Stimulated activated CD4-positive, alpha-beta T cell treated with anti-CD3 and anti-CD28 coated beads, TNF-alpha, amount 100 ng/mL, for 24 hours (primary cell): ENCODE measurements at regions not wholly inside any gene's neighbourhood (a gene's known extent, or its start where the extent isn't known, plus 50 kb on each side); places are given as distances from the start of the nearest gene placed in this dataset.
"Not testable (repeated sequence)": the region's sequence is repeated elsewhere in the genome, so short reads cannot be mapped to it uniquely, and the experiment has no call there.

Experiments used
- DNase-seq, 3 experiments: peaks; one replicate each; pipeline ENCODE4 v3.0.0-alpha.2; 2020; ENCODE audit warnings: low read depth in 3 of 3

DNA sequence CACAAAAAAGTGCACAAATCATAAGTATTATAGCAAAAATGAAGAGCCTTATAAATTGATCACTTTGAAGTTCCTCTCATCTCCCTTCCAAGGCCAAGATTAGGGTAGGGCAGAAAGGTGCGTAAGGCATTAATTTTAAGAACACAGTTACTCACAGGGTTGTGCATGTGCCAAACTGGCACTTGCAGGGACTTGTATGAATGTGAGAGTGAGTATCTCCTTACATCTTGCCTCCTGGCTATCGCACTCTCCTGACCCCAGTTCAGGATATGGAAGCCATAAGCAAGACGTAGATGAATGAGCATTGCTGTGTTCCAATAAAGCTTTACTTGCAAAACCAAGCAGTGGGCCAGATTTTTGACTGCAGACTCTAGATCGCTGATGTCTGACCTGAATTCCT lies 510.1 kb upstream of the AADAT start:
- no peak for DNase-seq

DNA sequence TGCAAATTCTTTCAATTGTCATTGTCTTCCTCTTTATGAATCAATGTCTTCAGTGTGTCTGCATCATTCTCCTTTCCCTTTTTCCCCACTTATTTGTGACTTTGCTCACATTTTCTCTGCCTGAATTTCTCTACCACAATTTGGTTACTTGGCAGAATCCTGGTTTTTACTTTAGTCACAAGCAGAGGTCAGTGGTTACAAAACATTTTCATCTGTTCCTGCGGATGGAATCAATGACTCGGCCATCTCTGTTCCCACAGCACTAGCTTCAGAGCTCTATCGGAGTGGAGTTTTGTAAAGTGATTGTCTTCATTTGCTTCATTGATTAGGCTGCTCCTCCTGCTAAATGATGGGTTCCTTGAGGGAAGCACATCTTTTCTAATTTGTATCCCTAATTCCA lies 501.3 kb upstream of the AADAT start:
- DNase-seq = no peak

DNA sequence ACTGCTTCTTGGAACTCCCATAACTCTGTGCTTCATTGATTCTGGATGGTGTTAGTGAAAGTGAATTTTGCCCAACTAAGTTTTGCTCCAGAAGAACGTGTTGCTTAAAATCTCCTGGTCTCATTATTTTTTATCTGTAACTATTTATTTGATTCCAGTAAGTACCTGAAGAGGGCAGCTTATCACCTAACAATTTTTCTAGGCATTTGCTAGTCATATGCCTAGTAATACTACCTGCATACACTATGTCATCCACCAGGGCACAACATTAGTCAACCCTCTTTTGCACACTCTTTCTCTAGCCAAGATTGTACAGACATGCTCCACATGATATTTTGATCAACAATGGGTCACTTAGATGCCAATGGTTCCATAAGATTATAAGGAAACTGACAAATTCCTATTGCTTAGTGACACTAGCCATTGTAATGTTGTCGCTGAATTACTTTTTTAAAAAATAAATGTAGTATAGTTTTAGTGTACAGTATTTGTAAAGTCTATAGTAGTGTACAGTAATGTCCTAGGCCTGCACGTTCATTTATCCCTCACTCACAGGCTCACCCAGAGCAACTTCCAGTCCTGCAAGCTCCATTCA lies 499.9 kb upstream of the AADAT start:
- DNase-seq = no peak

DNA sequence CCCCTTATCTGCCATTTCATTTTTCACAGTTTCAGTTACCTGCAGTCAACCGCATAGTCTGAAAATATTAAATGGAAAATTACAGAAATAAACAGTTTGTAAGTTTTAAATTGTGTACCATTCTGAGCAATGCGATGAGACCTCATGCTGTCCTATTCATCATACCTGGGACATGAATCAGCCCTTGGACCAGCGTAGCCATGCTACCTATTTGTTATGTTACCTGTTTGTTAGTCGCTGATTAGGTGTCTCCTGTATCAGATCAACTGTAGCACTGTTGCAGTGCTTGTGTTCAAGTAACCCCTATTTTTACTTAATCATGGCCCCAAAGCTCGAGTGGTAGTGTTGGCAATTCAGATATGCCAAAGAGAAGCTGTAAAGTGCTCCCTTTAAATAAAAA lies 492.2 kb upstream of the AADAT start:
- DNase-seq = no peak

DNA sequence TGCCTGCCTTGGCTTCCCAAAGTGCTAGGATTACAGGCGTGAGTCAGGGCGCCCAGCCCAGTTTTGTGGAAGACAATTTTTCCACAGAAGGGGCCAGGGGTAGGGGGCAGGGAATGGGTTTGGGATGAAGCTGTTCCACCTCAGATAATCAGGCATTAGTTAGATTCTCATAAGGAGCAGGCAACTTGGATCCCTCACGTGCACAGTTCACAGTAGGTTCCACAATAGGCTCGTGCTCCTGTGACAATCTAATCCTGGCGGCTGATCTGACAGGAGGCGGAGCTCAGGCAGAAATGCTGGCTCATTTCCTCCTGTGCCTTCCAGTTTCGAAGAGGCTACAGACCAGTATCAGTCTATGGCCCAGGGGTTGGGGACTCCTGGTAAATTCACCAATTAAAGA lies 491.6 kb upstream of the AADAT start:
- no peak for DNase-seq

DNA sequence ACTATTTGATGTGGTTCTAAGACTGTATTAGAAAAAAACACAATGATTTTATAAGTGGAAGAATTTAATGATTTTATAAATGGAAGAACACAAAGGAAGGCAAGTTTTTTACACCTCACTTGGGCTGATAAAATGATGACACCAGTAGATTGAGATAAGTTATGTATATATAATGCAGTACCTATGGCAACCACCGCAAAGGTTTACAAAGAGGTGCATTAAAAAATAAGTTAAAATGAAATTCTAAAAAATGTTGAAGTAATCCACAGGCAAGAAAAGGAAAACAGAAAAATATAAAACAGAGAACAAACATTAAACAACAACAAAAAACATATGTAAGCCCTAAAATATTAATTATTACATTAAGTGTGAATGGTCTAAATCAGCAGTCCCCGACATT lies 490.9 kb upstream of the AADAT start:
- no peak for DNase-seq

DNA sequence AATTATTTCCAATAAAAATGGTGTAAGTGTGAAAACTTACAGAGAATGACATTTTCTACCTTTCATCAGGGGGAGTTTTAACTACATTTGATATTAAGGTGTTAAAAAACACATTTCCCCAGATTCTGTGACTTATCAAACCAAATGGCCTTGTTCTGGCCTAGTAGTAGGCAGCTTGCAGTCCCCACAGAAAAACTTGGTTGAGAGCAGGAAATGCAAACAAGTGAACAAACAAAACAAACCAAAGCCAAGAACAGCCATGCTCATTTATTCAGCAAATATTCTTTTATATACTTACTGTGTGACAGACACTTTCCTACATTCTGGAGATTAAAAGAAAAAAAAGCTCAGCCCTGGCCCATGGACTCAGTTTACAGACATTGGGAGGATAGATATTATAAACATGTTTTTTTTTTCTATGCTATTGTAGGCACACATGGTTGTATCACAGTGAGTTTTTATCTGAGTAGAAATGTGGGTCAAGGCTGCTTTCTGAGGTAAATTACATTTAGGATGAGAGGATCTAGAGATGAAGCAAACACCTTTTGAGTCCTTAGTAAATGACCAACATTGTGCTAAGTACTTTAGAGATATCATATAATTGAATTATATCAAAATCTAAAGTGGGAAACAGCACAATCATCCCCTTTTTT lies 449.2 kb upstream of the AADAT start:
- DNase-seq = no peak

DNA sequence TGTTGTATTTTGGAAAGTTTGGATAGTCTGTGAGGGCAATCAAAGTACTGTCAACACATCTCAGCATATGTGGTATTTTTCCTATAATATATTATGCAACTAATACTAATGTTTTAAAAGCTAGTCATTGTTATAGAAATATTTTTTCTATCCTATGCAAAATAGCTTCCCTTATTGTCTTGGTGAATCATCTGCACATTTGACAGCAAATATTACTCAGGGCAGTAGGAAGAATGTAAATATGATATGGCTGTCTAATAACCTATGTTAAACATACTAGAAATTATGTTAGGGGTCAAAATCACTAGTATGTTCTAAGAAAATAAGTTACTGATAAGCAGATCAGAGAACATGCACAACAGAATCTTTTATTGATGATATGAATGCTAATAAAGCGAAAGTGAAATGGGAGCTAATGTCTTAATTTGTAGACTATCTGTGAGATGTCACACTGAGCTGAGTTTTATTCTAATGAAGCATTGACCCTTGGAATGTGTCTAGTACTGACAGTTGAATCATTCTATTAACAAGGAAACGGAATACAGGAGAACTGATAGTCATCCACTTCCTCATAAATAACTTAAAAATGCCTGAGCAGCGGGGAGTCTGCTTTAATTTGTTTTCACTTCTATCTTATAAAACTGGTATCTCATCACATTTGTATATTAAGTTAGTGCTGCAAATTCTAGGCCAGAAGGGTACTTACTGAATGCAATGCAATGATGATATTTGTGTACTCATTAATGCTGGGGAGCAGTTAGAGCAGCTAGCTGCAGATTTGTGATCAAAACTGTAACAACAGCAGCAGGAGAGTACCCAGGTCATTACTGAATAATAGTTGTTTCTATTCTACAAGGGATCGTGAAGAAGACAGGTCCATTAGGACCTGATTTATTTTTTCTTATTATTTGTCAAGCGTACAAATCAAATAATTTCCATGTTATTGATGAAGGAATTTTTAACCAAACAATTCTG lies 440.3 kb upstream of the AADAT start:
- DNase-seq = no peak

DNA sequence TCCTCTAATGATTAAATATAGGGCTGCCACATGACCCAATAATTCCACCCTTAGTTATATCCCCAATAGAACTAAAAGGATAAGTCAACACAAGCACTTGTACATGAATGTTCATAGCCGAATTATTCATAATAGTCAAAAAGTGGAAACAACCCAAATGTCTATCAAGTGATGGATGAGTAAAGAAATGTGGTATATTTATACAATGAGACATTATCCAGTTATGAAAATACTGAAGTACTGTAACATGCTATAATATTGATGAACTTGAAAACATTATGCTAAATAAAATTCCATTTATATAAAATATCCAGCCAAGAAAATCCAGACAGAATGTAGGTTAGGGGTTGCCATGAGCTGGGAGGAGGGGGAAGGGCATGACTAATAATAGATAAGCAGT lies 436.7 kb upstream of the AADAT start:
- no peak for DNase-seq

DNA sequence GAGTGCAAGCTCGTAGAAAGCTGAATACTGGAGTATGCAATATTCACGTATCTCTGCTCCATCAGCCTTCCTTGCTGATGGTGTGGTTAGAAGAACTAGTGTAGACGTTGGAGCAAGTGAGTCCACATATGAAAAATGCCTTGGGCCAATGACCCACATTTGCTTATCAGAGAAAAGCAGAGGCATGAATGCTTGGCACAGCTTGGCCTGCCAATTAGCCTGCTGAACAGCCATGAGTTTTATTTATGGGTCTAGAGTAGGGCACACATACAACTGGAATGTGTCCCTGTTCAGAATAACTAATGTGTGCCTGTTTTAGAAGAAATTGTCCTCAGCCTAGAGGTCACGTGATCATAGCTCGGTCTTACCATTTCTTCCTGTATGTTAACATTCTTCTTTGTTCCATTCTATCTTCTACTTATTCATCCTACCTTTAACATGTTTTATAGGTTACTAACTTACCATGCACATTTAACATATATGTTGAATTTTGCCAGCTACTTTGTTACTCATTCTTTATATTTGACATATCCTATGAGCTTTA lies 432.7 kb upstream of the AADAT start:
- DNase-seq = no peak

DNA sequence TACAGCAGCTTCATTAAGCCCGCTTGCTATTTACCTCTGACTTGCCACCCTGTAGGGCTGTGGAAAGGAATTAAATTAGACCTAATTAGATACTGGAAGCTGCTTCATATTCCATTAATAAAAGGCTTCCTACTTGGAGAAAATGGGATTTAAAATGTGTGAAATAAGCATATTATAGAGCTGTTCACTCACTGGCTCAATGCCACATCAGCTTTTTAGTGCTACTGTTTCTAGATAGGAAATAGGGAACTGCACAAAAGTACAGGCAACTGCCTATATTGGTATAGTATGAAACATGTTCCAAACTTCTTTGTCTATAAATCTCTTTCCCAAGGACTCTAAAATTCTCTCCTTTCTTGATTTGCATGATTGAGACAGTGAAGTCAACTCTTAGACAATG lies 407.9 kb upstream of the AADAT start:
- no peak for DNase-seq

DNA sequence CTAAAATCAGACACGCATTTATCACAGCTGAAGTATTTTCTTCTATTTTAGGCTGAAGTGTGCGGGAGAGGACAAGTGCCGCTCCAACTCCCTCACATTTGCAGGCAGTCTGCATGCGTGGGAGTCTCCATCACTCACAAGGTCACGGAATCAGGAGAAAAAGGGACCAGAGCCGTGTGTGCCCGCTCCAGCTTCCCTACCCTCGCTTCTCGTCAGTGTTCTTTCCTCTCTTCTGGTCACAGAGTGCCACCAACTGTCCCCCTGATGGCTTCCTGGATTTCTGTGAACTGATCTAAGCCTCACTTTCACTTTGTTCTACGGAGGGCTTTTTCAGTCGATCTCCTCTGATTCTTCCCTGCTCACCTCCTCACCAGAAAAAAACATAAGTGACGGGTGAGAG lies 407.4 kb upstream of the AADAT start:
- DNase-seq = no peak

DNA sequence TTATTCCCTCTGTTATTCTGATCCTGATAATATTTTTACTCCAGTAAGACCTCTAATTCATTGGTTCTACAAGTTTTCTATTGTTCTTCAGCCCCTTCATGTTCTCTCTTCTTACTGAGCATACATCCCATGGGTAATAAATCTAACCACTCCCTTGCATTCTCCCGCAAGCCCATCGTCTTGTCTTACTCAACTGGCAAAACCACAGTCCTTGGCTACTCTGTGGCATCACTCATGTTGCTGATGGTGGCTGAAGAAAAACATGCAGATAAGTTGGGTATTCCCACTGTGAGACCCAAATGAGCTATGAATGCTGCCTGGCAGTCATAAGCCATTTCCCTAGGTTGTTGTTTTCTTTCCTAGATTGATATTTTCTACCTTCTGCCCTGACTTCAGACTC lies 402.2 kb upstream of the AADAT start:
- no peak for DNase-seq

DNA sequence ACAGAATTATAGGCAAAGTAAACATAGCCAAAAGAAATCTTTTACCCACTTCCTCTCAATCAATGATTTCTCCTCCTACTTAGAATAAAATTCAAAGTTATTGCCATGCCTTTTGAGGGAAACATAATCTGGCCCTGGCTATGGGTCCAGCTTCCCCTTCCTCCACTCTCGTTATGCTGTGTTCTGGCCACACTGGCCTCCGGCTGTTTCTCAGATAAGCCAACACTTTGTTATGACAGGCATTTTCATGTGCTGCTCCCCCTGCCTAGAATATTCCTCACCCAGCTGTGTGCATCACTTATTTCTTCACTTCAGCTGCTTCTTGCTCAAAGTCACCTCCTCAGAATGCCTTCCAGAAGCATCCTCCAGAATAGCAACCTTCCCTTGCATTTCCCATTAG lies 386.6 kb upstream of the AADAT start:
- no peak for DNase-seq

DNA sequence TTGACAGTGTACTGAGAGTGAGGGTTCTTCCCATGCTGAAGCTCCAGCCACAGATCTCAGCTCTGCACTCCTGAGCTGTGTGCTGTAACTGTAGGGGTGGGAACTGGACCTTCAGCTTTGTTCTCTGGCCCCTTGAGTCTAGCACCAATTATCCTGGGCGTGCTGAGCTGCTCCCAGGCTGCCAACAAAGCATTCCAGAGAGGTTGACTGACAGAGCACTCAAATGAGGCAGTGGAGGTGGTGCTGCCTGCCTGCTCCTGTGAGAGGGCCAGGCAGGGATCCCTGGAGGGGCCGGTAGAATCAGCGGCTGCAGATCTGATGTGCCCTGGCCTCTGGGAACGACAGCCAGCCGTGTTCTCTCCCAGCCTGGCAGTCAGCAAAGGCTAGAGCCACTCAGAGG lies 375.7 kb upstream of the AADAT start:
- DNase-seq = no peak

DNA sequence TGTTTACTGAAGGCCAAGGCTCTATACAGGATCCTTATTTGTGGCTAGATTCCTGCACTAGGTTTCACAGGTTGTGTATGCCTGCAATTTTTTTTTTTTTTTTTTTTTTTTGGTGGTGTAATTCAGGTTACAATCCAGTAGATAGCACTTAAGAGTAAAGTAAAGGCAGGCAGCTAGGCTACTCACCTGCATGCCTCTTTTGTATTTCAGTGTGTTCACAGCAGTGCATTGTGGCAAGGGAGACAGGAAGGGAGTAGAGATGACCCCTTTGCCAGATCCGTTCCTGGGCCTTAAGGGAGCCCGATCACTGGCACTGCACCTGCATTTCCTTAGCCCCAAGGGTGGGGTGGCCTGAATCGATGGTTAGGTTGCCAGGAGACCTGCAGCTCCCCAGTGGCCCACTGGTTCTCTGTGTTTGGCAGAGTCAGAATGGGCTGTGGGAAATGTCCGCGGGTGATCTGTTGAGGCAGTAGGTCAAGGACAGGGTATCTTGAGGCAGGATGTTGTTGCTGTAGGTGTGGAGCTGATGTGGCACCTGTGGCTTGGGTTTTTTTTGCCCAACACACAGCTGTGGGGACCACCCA lies 374.9 kb upstream of the AADAT start:
- no peak for DNase-seq

DNA sequence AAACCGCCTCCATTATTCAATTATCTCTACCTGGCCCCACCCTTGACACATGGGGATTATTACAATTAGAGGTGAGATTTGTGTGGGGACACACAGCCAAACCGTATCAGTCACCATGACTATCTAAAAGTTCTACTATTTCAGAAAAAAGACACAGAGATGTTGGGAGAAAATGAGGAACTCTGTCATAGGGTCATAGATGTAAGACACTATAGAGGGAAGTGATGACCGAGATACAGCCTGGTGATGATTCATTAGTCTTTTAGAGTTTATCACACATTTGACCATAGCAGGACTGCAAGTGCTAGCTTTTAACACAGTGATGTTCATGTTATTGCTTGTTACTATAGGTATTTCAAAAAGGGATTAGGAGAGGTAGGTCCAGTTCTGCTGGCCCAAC lies 357.0 kb upstream of the AADAT start:
- no peak for DNase-seq

DNA sequence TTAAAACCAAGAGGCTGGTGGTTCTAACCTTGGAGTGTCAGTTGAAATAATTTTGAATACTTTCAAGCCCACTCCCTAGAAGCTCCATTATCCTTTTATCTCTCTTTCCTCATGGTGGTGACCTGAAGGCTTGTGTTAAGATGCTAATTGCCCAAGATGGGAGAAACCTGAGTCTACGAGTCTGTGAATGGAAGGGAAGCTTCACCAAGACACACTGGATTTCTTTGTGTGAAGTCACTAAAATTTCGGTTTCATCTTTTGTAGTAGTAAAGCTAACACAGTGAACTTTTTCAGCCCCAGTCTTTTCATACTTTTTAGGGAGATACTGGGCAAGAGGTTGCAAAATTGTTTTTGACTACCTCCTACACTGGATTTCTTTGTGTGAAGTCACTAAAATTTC lies 351.4 kb upstream of the AADAT start:
- DNase-seq = not testable (repeated sequence)

DNA sequence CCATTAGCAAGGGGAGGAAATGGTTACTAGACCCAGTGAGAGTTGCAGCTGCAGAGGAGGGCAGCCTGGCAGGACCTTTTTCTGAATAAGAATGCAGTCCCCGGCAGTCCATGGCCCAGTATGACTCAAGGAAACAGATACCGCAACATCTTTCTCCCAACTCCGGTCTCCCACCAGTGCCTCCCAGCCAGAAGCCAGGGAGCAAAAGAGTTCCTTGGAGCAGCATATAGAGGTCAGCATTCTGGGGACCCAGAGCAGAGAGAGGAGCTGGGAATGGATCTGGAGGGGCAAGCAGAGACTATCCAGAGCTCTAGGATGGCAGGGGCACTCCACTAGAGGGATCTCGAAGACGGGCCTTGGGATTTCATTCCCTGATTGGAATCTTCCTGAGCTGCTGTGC lies 339.2 kb upstream of the AADAT start:
- DNase-seq = no peak

DNA sequence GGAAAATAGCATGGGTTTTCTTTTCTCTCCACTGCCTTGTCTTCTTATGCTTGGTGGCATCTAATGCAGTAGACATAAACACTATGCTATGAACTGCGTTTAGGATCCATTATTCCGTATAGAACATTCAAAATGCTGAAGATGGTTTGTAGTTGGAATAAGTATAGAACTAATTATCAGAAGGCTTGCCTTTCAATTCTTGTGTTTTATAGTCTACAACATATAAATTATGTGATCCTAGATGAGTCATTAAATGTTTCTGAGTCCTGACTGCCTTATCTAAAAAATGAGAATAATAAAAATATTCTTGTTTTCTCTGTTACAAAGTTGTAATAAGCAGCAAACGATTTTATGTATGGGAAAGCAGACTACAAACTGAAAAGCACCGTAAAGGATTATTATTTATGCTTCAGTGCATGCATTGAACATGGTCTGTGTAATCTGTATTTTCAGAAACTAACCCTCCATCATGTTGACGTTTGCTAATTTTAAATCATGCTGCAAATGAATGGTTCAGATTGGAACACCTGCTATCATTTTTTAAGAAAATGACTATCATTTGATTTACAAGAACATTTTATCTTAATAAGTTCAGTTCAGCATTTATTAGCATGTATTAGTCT lies 335.9 kb upstream of the AADAT start:
- DNase-seq = no peak

DNA sequence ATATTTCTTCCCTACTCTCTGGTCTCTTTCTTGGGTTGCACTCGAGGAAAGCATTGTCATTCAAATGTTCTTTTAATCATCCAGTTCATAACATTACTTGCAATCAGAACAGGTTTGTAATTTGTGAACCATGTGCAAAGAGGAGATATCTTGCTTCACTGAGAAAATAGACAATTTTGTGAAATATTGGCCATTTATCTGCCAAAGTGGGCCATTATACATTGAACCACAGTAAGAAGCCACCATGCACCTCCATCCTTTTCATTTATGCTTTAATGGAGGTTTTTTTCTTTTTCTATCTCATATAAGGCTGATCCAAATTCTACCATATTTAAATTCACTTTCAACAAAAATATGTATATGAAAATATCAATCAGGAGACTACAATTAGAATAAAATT lies 335.3 kb upstream of the AADAT start:
- no peak for DNase-seq

DNA sequence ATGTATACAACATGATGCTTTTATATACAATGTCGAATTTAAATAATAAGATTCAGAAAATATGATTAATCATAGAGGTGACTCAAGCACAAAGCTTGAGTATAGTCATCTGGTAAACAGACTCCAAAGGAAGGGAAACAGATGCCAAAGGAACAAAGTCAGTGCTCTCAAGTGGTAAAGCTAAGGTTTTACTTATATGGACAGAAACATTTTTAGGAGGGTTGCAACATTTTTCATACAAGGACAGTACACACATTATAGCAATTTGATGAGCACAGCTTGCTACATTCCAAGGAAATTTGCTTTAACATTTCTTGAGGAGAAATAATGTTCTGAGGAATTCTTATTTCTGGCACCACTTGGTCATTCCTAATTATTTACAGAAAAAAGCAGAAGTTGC lies 333.4 kb upstream of the AADAT start:
- DNase-seq = no peak
